Activated CD4-positive, alpha-beta T cell treated with anti-CD3 and anti-CD28 coated beads, Interleukin-2, amount 50 U/mL, for 24 hours (primary cell): ENCODE measurements at regions not wholly inside any gene's neighbourhood (a gene's known extent, or its start where the extent isn't known, plus 50 kb on each side); places are given as distances from the start of the nearest gene placed in this dataset.
"Not testable (repeated sequence)": the region's sequence is repeated elsewhere in the genome, so short reads cannot be mapped to it uniquely, and the experiment has no call there.

Source experiments
- DNase-seq, 2 donors: peaks; one replicate each; pipeline ENCODE4 v3.0.0-alpha.2; 2020; ENCODE audit warnings: low read depth in 1 of 2, low spot score in 1 of 2

DNA sequence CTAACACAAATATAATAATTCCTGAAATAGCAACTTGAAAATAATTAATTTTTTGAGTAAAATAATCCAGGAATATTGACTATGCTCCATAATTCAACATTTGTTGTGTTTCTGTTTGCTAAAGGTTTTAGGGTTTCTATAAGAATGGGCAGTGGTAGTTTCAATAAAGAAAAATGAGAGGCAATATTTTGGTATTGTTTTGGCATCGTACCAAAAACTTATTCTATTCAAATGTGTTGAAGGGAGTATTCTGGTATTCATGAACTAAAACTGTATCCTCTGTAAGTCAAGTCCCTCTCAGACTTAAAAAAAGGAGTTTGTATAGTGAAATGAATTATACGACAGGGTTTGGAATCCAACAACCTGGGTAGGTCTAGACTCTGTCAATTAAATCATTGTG lies 1245.6 kb upstream of the CELF4 start:
- DNase-seq = no peak

GRCh38 chr18:38810789-38811188 lies 1245.2 kb upstream of the CELF4 start:
- no peak for DNase-seq

GRCh38 chr18:38807915-38808314 lies 1242.3 kb upstream of the CELF4 start:
- no peak for DNase-seq

DNA sequence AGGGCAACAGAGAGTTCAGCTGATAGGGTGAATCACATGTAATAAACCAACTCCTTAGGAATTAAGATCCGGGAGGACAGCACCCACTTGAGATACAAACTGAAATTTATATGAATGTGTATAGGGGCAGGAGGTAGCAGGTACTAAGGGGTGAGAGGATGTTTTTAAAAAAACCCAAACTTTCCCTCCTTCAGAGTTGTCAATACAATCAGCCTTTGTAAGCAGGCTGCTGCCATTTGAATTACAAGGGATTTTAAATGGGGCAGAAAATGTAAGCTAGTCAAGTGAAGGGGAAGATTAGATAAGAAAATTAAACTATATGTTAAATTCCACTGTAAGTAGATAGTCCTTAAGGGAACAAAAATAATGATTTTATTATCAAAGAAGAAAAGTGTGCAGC lies 1239.7 kb upstream of the CELF4 start:
- no peak for DNase-seq

DNA sequence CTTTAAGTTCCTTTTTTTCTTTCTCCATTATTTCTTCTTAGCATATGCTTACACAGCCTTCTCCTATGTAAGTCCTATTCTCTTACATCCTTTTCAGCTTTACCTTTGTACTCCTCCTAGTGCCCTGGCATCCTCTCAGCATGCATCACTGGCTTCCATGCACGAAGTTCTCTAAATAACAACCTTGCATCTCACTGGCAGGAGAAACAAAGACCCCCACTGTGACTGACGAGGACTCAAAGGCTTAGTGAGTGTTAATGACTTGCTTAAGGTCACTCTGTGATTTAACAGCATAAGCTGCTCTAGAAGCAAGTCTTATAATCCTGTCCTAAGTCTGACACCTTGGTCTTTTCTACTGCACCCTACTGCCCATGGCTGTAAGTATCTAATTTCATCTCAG lies 1236.0 kb upstream of the CELF4 start:
- no peak for DNase-seq

- no peak for DNase-seq
Measured at GRCh38 chr18:38796762-38797161, 1231.2 kb upstream of the CELF4 start.

GRCh38 chr18:38792731-38793130 lies 1227.1 kb upstream of the CELF4 start:
- DNase-seq = no peak

GRCh38 chr18:38790786-38791185 lies 1225.2 kb upstream of the CELF4 start:
- DNase-seq = no peak

- DNase-seq = no peak
Measured at GRCh38 chr18:38790303-38790702, 1224.7 kb upstream of the CELF4 start.

GRCh38 chr18:38789141-38789540 lies 1223.5 kb upstream of the CELF4 start:
- no peak for DNase-seq

DNA sequence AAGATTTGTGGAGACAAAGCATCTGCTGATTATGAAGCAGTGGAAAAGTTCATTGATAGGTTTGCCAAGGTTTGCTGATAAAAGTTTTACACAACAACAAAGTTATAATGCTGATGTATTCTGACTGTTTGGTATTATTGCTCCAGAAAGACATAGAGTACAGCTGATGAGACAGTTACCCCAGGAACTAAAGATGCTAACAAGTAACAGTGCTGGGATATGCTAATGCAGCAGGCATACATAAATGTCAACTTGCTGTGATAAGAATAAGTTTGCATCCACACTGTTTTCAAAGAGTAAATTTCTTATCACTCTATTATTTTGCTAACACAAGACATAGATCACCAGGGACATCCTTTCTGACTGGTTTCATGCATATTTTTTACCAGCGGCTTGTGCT lies 1221.3 kb upstream of the CELF4 start:
- DNase-seq = no peak

DNA sequence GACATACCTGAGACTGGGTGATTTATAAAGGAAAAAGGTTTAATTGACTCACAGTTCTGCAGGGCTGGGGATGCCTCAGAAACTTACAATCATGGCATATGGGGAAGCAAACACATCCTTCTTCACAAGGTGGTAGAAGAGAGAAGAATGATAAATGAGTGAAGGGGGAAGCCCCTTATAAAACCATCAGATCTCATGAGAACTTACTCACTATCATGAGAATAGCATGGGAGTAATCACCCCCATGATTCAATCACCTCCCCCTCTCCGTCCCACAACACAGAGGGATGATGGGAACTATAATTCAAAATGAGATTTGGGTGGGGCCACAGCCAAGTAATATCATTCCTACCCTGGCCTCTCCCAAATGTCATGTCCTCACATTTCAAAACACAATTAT lies 1206.0 kb upstream of the CELF4 start:
- not testable (repeated sequence) for DNase-seq

- no peak for DNase-seq
Measured at GRCh38 chr18:38768504-38768903, 1202.9 kb upstream of the CELF4 start.

GRCh38 chr18:38759457-38759856 lies 1193.9 kb upstream of the CELF4 start:
- no peak for DNase-seq

- no peak for DNase-seq
Measured at GRCh38 chr18:38756436-38756835, 1190.8 kb upstream of the CELF4 start.

DNA sequence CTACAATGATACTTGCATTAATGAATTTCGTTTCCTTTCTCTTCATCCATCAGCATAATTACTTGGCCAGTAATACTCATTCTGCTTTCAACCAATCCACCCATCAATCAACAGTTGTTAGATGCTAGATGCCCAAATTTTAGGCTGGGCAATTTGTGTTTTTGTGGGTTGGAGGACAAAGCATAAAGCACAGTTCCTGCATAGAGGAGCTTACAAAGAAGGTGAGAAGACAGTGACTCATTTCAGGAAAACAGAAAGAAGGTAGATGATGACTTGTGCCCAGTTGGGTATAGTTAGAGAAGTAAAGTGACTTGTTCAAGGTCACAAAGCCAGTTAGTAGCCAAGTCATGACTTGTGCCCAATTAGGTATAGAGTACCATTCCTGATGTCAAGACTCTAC lies 1186.8 kb upstream of the CELF4 start:
- no peak for DNase-seq

- DNase-seq = no peak
Measured at GRCh38 chr18:38751898-38752297, 1186.3 kb upstream of the CELF4 start.

- DNase-seq = no peak
Measured at GRCh38 chr18:38751211-38751610, 1185.6 kb upstream of the CELF4 start.

GRCh38 chr18:38750751-38751150 lies 1185.2 kb upstream of the CELF4 start:
- DNase-seq = no peak

GRCh38 chr18:38747153-38747552 lies 1181.6 kb upstream of the CELF4 start:
- no peak for DNase-seq

DNA sequence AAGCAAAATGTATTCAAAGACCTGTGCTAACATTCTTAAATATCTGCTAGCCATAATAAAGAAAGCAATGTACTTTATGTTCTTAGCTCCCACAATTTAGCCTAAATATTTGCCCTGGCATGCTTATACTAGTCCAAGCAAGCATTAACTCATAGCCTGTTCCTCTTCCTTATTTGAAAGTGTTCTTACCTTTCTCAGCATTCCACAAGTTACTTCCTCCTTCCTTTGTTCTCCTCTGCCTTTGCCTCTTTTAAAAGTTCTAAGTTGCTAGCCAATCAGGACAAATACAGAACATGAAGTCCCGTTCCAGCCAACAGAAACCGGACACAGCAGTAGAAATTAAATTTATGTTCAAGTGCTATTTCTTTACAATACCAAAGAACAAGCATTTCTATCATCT lies 1154.6 kb upstream of the CELF4 start:
- not testable (repeated sequence) for DNase-seq

- DNase-seq = no peak
Measured at GRCh38 chr18:38718365-38718901, 1152.8 kb upstream of the CELF4 start.

DNA sequence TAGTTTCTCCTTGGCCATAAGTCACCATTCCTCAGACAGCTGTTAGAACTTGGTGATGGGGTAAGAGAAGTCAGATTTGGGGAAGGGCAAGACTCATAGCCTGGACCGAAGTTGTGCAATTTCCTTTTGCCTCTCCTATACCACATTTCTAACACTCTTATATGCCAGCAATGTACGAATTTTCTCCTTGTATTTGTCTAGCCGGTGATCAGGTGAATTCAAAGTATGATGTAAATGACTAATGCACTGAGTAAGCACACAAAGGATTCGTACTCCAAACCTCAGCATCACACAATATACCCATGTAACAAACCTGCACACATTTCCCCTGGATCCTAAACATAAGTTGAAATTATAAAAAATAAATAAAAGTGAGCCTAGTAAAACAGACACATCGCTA lies 1143.5 kb upstream of the CELF4 start:
- no peak for DNase-seq

DNA sequence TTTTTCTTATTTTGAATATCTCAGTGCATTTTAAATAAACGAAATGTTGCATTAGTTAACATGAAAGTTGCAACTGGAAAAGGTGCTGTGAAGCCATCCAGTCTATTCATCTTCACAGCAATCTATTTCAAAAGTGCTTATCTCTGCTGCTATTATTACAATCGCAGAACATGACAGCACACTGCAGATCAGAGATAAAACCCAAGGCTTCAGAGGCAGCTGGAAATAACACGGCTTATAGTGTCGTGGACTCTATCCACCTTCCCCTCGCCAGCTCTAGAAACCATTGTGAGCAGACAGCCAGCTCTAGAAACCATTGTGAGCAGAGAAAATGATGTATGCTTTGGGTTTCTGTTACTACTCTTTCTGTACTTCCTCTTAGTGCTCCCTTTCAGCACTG lies 1140.8 kb upstream of the CELF4 start:
- no peak for DNase-seq
